NCI-H2227 (cell line): ENCODE measurements at regions not wholly inside any gene's neighbourhood (a gene's known extent, or its start where the extent isn't known, plus 50 kb on each side); places are given as distances from the start of the nearest gene placed in this dataset.
"Not testable (repeated sequence)": the region's sequence is repeated elsewhere in the genome, so short reads cannot be mapped to it uniquely, and the experiment has no call there.

ENCODE experiments used
- DNase-seq: peaks from one replicate; lab custom pipeline; 2025; ENCODE audit not compliant: unreplicated experiment; lab: John Stamatoyannopoulos, UW

GRCh38 chr9:97772145-97772544 is 75.0 kb upstream of the XPA start:
- DNase-seq, result no peak

GRCh38 chr9:97773091-97773490 is 76.0 kb upstream of the XPA start:
- DNase-seq, result no peak

DNA sequence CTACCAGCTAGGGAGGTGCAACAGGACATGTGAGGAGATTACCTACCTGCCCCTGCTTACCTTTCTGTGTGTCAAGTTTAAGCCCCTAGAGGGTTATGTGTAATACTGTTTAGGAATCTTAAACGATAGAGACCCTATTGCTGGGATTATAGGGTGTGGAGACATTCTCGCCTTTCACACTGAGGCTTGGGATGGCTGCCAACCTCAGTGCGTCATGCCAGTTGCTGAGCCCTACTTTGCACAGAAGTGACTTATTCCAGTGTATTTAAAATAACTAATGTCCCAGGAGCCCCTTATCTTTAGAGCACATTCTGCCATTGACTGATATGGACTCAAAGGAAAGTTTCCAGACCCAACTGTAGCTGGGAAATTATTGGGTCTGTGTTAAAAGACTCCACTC is 76.6 kb upstream of the XPA start:
- DNase-seq, result no peak

GRCh38 chr9:97774673-97775072 is 77.5 kb upstream of the XPA start:
- DNase-seq, result no peak

DNA sequence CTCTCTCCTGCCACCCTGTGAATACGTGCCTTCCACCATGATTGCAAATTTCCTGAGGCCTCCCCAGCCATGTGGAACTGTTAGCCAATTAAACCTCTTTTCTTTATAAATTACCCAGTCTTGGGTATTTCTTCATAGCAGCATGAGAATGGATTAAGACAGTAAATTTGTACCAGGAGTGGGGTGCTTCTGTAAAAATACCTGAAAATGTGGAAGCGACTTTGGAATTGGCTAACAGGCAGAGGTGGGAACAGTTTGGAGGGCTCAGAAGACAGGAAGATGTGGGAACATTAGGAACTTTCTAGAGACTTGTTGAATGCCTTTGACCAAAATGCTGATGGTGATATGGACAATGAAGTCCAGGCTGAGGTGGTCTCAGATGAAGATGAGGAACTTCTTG is 74.3 kb upstream of the FOXE1 start:
- DNase-seq, result not testable (repeated sequence)

DNA sequence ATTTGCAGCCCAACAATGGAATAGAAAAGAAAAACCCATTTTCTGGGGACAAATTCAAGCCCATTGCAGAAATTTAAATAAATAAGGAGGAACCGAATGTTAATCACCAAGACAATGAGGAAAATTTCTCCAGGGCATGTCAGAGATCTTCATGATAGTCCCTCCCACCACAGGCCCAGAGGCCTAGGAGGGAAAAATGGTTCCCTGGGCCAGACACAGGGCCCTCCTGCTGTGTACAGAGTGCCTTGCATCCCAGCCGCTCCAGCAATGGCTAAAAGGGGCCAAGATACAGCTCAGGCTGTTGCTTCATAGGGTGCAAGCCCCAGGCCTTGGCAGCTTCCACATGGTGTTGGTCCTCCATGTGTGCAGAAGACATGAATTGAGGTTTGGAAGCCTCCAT is 73.4 kb upstream of the FOXE1 start:
- DNase-seq, result no peak

DNA sequence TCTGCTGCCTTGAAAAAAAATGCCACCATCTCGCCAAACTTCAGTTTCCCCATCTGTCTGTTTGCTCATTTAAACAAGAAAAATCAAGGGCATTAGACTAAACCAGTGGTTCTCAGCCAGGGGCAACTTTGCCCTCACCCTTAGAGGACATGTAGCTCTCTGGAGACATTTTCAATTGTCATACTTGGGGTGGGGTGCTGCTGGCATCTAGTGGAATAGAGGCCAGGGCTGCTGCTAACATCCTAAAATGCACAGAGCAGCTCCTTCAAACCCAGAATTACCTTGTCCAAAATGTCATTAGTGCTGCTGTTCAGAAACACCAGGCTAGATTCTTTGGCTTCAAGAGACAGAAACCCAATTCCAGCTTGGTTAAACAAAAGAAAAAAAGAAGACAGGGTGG is 71.1 kb upstream of the FOXE1 start:
- no peak for DNase-seq

- DNase-seq, result no peak
These were observed 66.7 kb upstream of the FOXE1 start for GRCh38 chr9:97786341-97786740.

- no peak for DNase-seq
These were observed 65.5 kb upstream of the FOXE1 start for GRCh38 chr9:97787551-97787950.

GRCh38 chr9:97788763-97789663 is 64.0 kb upstream of the FOXE1 start:
- DNase-seq, result no peak

DNA sequence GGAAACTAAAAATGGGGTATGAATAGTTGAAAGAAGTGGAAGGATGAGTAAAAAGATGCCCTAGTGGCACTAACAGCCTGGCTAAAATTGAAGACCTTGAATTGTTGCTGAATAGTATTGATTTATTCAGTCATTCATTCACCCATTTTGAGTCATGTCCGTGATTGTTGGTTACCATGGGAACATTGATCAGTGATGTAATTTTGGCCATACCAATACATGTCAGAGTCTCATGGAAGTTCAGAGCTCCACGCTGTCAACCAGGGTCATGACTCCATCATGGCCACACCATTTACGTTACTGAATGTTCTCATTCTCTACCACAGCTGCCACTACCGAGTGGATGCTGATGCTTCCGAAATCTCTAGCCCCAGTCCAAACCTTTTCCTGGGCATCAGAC is 62.5 kb upstream of the FOXE1 start:
- no peak for DNase-seq

DNA sequence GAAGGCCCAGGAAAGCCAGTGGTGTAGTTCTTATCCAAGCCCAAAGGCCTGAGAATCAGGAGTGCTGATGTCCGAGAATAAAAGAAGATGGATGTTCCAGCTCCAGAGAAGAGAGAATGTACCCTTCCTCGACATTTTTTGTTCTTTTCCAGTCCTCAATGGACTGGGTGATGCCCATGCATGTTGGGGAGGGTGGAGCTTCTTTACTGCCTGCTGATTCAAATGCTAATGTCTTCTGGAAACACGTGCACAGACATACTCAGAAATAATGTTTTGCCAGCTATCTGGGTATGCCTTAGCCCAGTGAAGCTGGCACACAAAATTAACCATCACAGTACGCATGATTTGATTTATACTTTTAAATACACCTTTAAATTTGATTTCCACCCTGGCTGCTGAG is 61.5 kb upstream of the FOXE1 start:
- no peak for DNase-seq

GRCh38 chr9:97793067-97793466 is 60.0 kb upstream of the FOXE1 start:
- DNase-seq, result no peak

DNA sequence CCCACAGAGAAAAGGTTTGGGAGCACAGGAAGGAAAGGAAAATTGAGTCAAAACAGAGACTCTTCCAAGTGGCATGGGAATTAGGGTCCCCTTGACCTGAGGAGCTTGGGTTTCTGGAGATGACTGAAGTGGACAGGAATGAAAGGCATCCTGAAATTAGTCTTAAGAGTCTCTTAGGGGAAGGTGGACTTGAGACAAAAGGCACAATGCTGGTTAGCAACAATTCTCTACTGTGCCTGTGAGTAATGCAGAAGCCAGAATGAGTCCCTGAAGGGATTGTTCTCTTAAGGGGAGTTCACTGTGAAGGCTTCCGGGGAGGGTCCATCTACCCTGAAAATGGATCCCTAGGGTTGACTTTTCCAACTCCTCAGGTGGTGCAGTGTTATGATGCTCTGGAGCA is 58.4 kb upstream of the FOXE1 start:
- DNase-seq, result no peak

- DNase-seq, result not testable (repeated sequence)
These were observed 56.9 kb upstream of the FOXE1 start for GRCh38 chr9:97796176-97796575.

- no peak for DNase-seq
These were observed 51.8 kb upstream of the FOXE1 start for GRCh38 chr9:97801180-97801579.

DNA sequence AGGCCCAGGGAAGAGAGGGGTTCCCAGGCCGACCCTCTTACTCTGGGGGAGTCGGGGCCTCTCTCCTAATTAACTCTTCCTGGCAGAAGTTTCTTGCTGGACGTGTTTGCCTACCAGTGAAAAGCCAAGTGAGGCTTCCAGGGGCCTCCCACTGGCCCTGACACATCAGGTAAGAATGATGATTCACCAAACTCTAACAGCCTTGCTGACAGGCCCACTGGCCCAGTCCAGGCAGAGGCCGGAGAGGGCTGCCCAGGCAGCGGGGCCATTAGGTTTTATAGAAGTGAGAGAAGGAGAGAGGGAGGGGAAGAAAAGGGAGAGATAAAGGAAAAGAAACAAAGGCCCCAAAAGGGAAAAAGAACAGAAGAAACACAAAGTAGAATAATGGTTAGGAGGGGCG is 50.8 kb upstream of the FOXE1 start:
- DNase-seq, result no peak

DNA sequence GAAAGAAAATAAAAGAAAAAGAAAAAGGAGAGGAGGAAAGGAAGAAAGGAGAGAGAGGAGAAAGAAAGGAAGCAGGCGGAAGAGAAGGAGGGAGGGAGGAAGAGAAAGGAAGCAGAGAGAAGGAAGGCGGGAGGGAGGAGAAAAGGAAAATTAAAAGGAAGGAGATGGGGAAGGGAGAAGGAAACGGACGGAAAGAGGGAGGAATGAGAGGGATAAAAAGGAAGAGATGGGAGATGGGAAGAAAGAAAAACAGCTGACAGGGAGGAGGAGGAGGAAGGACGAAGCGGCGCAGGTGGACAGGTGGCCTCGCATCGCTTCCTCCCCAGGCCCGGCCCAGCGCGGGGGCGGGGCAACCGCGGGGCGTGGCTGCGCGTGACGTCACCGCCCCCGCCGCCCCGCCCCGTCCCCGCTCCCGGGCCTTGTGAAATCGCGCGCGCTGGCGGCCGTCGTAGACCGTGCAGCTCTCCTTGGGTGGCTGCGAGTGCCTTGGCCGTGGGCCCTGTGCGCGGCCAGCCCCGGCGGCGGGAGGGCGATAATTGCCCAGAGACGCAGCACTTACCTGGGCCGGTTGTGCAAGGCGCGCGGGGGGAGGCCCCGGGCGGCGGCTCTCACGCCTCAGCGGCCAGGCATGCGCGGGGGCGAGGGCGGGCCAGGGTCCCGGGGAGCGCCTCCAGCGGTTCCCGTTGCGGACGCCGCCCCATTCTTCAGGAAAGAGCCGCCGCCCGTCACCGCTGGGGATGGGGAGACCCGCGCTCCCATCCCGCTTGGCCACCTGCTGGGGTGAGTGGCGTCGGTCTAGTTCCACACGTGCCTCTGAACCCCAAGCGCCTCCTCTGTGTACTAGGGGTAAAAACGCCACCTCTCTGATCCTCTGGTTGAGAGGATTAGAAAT is 49.6 kb upstream of the FOXE1 start:
- peak; percentile 74 for DNase-seq
